NT2/D1 (cell line): ENCODE measurements at regions not wholly inside any gene's neighbourhood (a gene's known extent, or its start where the extent isn't known, plus 50 kb on each side); places are given as distances from the start of the nearest gene placed in this dataset.

ENCODE experiments used
- DNase-seq: peaks from one replicate; pipeline ENCODE4 v3.0.0-alpha.2; 2011; ENCODE audit warnings: low read depth, low spot score
- H3K27me3 ChIP-seq: 2 replicates; pipeline ENCODE4 v1.6.0; 2011; ENCODE audit warnings: mild to moderate bottlenecking; ENCODE audit not compliant: insufficient read length, insufficient read depth
- H3K36me3 ChIP-seq: 2 replicates; pipeline ENCODE4 v1.6.1; 2011; ENCODE audit warnings: mild to moderate bottlenecking, low read length, mixed read lengths; ENCODE audit not compliant: insufficient read depth, insufficient read length
- H3K4me1 ChIP-seq: 2 replicates; pipeline ENCODE4 v1.5.1; 2011; ENCODE audit not compliant: insufficient read depth, insufficient read length
- H3K4me3 ChIP-seq: 2 replicates; pipeline ENCODE4 v1.5.1; 2011; ENCODE audit warnings: low read depth; ENCODE audit not compliant: insufficient read length
- H3K9ac ChIP-seq: 2 replicates; pipeline ENCODE4 v1.6.0; 2011; ENCODE audit warnings: low read depth; ENCODE audit not compliant: insufficient read length
- H3K9me3 ChIP-seq: 2 replicates; pipeline ENCODE4 v1.5.1; 2011; ENCODE audit warnings: mild to moderate bottlenecking, low read length; ENCODE audit not compliant: insufficient read depth
- SUZ12 ChIP-seq: IDR thresholded peaks from 2 replicates; pipeline ENCODE4 v1.6.1; 2011; ENCODE audit not compliant: insufficient read length, insufficient read depth; ENCODE audit errors: extremely low read depth
- YY1 ChIP-seq: IDR thresholded peaks from 2 replicates; pipeline ENCODE4 v1.6.1; 2011; ENCODE audit not compliant: insufficient read length, insufficient read depth
- ZNF274 ChIP-seq: IDR thresholded peaks from 2 replicates; pipeline ENCODE4 v1.6.1; 2011; ENCODE audit warnings: mild to moderate bottlenecking, low read depth, low read length

DNA sequence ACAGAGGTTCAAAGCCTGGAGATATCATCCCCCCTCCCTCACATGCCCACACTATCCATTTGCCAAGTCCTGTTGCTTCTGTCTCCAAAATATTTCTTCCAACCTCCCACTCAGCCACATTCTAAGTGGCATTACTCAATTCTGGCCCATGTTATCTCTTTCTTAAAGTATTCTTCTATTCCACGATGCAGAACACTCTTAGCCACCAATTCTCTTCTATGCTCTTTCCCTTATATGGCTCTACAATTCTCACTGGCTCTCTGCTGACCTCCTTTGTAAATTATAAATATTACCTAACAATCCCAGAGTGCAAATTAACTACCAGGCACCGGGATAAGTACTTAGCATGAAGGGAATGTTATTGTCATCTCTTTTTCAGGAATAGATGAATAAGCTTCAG is 82.4 kb downstream of the KCNJ2 start:
- Histone ChIP-seq H3K36me3 (no peaks in the 10 kb centered on the region), H3K27me3 (no peaks in the 10 kb centered on the region), H3K4me1 (no peaks in the 10 kb centered on the region), H3K4me3 (no peak overlapping the region), H3K9me3 (no peaks in the 10 kb centered on the region), H3K9ac (no peak overlapping the region)
- TF ChIP-seq ZNF274 (no peak), YY1 (no peak), SUZ12 (no peak)
- no peak for DNase-seq

GRCh38 chr17:70254735-70255460 is 85.6 kb downstream of the KCNJ2 start:
- Histone ChIP-seq H3K27me3 (no peaks in the 10 kb centered on the region), H3K36me3 (no peaks in the 10 kb centered on the region), H3K4me3 (no peak overlapping the region), H3K4me1 (no peaks in the 10 kb centered on the region), H3K9me3 (no peaks in the 10 kb centered on the region), H3K9ac (no peak overlapping the region)
- TF ChIP-seq SUZ12 (no peak), YY1 (no peak), ZNF274 (no peak)
- DNase-seq: no peak

DNA sequence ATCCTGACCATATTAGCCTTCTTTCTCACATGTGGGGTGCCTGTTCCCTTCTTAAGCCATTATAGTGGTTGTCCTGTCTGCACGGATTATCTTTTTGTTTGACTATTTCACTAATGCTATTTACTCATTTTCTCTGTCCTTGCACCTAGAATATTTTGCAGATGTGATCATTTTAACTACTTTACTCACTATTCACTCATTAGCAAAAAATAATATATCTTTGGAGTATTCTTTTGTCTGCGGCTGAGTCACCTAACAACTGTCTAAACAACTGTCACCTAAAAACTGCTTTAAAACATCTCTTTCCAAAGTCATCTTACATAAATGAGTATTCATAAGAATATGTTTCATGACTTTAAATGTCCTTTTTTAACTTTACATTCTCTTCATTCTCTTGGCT is 87.4 kb downstream of the KCNJ2 start:
- no peak overlapping the region for H3K4me3 ChIP-seq
- no peaks in the 10 kb centered on the region for H3K4me1 ChIP-seq
- no peaks in the 10 kb centered on the region for H3K9me3 ChIP-seq
- no peaks in the 10 kb centered on the region for H3K36me3 ChIP-seq
- no peaks in the 10 kb centered on the region for H3K27me3 ChIP-seq
- DNase-seq: no peak
- H3K9ac ChIP-seq: no peak overlapping the region
- TF ChIP-seq ZNF274 (no peak), YY1 (no peak), SUZ12 (no peak)

DNA sequence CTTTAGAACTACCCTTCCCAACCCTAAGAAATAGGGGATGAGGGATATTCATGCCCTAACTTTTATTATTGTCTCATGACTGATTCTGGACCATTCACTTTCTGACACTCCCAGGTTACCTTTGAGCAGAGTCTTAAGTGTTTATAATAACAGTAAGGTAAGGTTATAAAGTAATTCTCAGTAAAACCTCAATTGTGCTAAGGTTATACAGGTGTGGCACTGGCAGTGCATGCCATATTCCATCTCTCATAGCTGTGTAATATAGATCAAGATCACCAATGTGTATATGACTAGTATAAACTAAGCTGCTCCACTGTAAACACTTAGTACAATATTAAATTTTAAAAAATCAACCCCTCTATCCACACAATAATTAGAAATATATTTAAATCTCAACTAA is 89.1 kb downstream of the KCNJ2 start:
- H3K9me3 ChIP-seq: no peaks in the 10 kb centered on the region
- TF ChIP-seq YY1: no peak
- TF ChIP-seq SUZ12: no peak
- TF ChIP-seq ZNF274: no peak

DNA sequence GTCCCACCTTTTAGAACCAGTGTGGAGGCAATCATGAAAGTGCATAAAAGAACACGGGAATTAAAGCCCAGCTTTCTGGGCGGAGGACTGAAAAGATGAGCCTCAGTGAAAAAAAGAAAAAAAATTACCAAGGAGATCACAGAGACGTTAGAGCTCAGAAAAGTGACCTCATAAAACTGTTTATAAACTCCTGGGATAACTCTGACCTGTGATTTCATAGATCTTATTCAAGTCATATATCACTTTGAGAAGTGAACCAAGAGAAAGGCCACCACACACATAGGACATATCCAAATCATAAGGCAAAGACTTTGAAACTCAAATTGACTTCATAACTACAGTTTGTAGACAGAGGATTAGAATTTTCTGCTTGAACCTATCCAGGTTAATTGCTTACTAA is 90.1 kb downstream of the KCNJ2 start:
- Histone ChIP-seq H3K4me1 (no peaks in the 10 kb centered on the region), H3K9me3 (no peaks in the 10 kb centered on the region), H3K36me3 (no peaks in the 10 kb centered on the region), H3K4me3 (no peak overlapping the region), H3K27me3 (no peaks in the 10 kb centered on the region), H3K9ac (no peak overlapping the region)
- DNase-seq: no peak
- TF ChIP-seq ZNF274 (no peak), YY1 (no peak), SUZ12 (no peak)

More for the DNA sequence above, 89.1 kb downstream of the KCNJ2 start:
- Histone ChIP-seq H3K4me3 (no peak overlapping the region), H3K36me3 (no peaks in the 10 kb centered on the region), H3K27me3 (no peaks in the 10 kb centered on the region), H3K4me1 (no peaks in the 10 kb centered on the region), H3K9ac (no peak overlapping the region)
- no peak for DNase-seq

- H3K9me3 ChIP-seq: no peaks in the 10 kb centered on the region
- TF ChIP-seq ZNF274 (no peak), YY1 (no peak), SUZ12 (no peak)
Observed at GRCh38 chr17:70261170-70261569, 91.8 kb downstream of the KCNJ2 start.

GRCh38 chr17:70265471-70265870 is 96.1 kb downstream of the KCNJ2 start:
- Histone ChIP-seq H3K36me3 (no peaks in the 10 kb centered on the region), H3K9ac (no peak overlapping the region), H3K9me3 (peaks cover 6% of the 10 kb centered on the region; the same call in 1 of the 2 replicates), H3K4me3 (no peak overlapping the region), H3K4me1 (no peaks in the 10 kb centered on the region), H3K27me3 (no peaks in the 10 kb centered on the region)
- TF ChIP-seq YY1 (no peak), SUZ12 (no peak), ZNF274 (no peak)
- no peak for DNase-seq

More at GRCh38 chr17:70261170-70261569, 91.8 kb downstream of the KCNJ2 start:
- Histone ChIP-seq H3K9ac (no peak overlapping the region), H3K36me3 (no peaks in the 10 kb centered on the region), H3K4me1 (no peaks in the 10 kb centered on the region), H3K27me3 (no peaks in the 10 kb centered on the region), H3K4me3 (no peak overlapping the region)
- no peak for DNase-seq
